Retinal pigment epithelial cell (primary cell): ENCODE measurements at regions not wholly inside any gene's neighbourhood (a gene's known extent, or its start where the extent isn't known, plus 50 kb on each side); places are given as distances from the start of the nearest gene placed in this dataset.

Experiments
- DNase-seq: peaks from one replicate; pipeline ENCODE4 v3.0.0-alpha.2; 2010; ENCODE audit warnings: low read depth
- H3K4me3 ChIP-seq: 2 replicates; pipeline ENCODE4 v1.5.1; 2011; ENCODE audit warnings: mild to moderate bottlenecking, low read length, control low read depth, moderate library complexity
- TF ChIP-seq, protein P1 (sequence below): conservative IDR thresholded peaks from 2 replicates; pipeline ENCODE4 v1.5.1; 2011; ENCODE audit warnings: low read depth, low read length, control low read depth, inconsistent platforms

DNA sequence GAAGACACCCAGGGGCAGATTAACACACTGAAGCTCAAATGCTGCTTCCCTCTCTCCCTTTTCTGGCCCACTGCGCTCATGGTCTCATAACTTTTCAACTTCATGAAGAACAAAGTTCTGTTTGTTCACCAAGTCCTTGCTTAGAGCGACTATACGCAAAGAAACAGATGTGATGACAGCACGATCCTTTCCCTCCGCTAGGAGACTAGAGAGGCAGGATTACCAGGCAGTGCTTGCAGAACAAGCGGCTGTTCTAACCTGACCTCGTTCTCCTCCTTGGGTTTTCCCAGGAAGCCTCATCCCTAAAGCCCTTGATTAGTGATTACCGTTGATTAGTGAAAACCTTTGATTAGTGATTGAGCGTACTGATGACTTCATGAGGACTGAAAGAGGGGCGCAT, 649.9 kb downstream of the IRX1 start:
- H3K4me3 ChIP-seq: no peak overlapping the region
- no peak for DNase-seq
- TF ChIP-seq, protein P1, sequence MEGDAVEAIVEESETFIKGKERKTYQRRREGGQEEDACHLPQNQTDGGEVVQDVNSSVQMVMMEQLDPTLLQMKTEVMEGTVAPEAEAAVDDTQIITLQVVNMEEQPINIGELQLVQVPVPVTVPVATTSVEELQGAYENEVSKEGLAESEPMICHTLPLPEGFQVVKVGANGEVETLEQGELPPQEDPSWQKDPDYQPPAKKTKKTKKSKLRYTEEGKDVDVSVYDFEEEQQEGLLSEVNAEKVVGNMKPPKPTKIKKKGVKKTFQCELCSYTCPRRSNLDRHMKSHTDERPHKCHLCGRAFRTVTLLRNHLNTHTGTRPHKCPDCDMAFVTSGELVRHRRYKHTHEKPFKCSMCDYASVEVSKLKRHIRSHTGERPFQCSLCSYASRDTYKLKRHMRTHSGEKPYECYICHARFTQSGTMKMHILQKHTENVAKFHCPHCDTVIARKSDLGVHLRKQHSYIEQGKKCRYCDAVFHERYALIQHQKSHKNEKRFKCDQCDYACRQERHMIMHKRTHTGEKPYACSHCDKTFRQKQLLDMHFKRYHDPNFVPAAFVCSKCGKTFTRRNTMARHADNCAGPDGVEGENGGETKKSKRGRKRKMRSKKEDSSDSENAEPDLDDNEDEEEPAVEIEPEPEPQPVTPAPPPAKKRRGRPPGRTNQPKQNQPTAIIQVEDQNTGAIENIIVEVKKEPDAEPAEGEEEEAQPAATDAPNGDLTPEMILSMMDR: no peak

DNA sequence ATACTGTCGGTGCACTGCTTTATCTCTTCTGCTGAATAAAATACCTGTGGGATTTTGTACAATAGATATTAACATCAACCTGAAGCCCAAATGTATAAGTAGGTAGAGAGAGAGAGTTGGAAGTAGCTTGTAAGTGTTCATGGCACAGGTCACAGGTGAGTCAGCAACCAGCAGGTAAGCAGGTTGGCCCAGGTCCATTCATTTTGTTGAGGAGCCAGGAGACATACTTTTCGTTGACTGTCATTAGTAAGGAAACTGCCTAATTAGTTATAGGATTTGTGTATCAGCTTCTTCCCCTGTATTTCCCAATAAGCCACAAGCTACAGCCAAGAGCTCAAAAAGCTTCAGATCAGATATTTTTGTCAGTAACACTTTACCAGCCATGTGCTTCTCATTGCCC, 650.8 kb downstream of the IRX1 start:
- no peak for DNase-seq
- no peak overlapping the region for H3K4me3 ChIP-seq
- TF ChIP-seq, protein P1: no peak

DNA sequence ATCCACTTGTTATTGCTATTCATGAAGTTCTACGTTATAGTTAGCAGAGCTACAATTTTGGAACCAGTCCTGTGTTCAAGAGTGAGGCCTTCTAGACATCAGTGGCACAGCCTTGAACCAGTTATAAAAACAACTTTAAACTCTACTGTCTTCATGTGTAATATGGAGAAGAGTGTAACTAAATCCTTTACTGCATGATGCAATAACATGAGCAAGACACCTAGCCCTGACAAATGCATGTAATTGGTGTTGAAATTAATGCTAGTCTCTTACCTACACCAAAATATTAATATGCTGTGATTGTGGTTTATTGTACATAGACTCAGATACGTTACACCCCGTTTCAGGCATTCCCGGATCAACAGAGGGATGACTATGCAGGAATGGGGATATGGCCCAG, 654.6 kb downstream of the IRX1 start:
- no peak for DNase-seq
- H3K4me3 ChIP-seq: no peak overlapping the region
- TF ChIP-seq, protein P1: no peak

DNA sequence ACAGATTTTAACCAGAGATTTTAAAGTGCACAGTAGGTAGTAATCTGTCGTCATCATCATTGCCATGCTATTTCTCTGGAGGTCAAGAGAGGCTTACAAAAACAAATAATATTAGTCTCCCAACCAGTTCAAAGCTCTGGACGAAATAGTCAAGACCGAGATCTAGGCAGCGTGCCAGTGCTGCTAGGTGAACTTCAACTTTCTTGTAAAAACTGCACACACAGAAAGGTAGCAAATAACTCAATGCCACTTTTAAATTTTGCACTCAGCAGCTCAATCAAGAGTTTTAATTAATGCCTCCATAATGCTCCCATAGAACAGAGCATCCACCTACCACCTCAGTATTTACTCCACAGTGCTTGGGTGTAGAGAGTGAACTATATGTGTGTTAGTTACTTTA, 656.8 kb downstream of the IRX1 start:
- no peak for DNase-seq
- H3K4me3 ChIP-seq: no peak overlapping the region
- TF ChIP-seq, protein P1: no peak

DNA sequence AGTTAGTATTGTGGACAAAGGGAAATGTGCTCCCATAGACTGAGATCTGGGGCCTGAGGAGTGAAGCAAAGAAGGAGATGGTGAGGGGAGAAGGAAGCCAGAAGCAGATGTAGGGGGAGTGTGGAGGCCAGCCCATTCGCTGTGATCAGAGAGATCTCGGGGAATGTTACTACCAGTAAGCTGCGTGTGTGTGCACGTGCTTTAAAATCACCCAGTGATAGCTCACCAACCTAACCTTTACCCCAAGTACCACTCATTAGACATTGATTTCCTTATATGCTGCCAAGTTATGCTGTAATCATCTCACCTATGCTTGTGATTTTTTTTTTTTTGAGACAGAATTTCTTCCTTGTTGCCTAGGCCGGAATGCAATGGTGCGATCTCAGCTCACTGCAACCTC, 659.1 kb downstream of the IRX1 start:
- no peak for DNase-seq
- TF ChIP-seq, protein P1: no peak
- no peak overlapping the region for H3K4me3 ChIP-seq

DNA sequence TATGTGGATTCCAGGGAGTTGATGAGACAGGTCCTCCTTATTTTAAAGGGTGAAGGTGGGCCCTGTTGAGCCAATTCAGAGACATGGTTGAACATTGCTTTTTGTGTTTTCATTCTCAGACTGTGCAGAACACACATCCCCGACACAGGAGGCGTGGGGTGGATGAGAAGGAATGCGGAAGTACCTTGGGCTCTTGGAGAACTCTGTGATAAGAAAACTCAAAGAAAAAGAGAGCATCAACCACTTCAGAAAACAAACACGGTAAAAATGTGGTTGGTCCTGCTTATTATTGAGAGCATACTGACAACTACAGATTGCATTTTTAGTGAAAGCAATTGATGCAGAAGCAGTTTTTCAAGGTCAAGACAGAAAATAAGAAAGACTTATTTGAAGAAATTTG, 659.8 kb downstream of the IRX1 start:
- TF ChIP-seq, protein P1: no peak
- DNase-seq: no peak
- no peak overlapping the region for H3K4me3 ChIP-seq

DNA sequence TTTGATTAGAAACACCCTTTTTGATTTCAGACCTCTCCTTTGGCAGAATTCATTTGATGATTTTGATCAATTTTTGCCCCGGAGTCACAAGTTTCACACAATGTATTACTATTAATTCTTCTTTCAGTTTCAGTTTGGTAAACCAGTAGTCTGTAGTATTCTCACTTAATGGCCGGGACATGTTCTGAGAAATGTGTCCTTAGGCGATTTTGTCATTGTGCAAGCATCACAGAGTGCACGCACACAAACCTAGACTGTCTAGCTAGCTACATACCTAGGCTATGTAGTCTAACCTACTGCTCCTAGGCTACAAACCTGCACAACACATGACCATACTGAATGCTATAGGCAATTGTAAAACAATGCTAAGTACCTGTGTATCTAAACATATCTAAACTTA, 662.5 kb downstream of the IRX1 start:
- no peak overlapping the region for H3K4me3 ChIP-seq
- TF ChIP-seq, protein P1: no peak
- DNase-seq: no peak
